A549 (cell line): ENCODE measurements at regions not wholly inside any gene's neighbourhood (a gene's known extent, or its start where the extent isn't known, plus 50 kb on each side); places are given as distances from the start of the nearest gene placed in this dataset.

Source experiments
- ATAC-seq, 2 experiments: fragments of 200-7000 bp in 1 of 2; fragments of >200 bp in 1 of 2; cut with Nextera tagmentation in 1 of 2; cut with Tn5 transposase in 1 of 2; 3 replicates each; pipeline versions ENCODE4 v1.8.0 to v1.9.1; 2018 to 2020; ENCODE audit warnings: mild to moderate bottlenecking in 1 of 2, moderate library complexity in 1 of 2
- CTCF ChIA-PET: fragments of 300-600 bp; sonication (Branson Sonifier 250); formaldehyde crosslinking; extraction: SDS; loops from one replicate; lab custom pipeline; 2021; ENCODE audit warnings: antibody characterized with exemption, inconsistent platforms; lab: Yijun Ruan, JAX
- POLR2A ChIA-PET: fragments of 350-600 bp; formaldehyde crosslinking; extraction: SDS; loops from one replicate; lab custom pipeline; 2021; ENCODE audit warnings: antibody characterized with exemption, inconsistent platforms; lab: Yijun Ruan, JAX
- DNase-seq, 2 experiments: peaks; one replicate each; pipeline versions ENCODE4 v3.0.0 to v3.0.0-alpha.2; 2011 to 2016; ENCODE audit warnings: low read depth in 1 of 2, low spot score in 1 of 2
- FAIRE-seq: peaks from 2 replicates; lab custom pipeline; 2011; peaks lifted over from hg19 to GRCh38; lab: Jason Lieb, UNC
- H3K27ac ChIP-seq, 2 experiments: fragments of >200 bp; sonication (Bioruptor Twin); formaldehyde crosslinking; 3 replicates each; pipeline ENCODE4 v1.5.1; 2016 to 2017
- H3K4me1 ChIP-seq: fragments of >200 bp; sonication (Bioruptor Twin); formaldehyde crosslinking; 3 replicates; pipeline ENCODE4 v1.6.1; 2016
- H3K4me2 ChIP-seq: fragments of >200 bp; sonication (Bioruptor Twin); formaldehyde crosslinking; 3 replicates; pipeline ENCODE4 v1.6.1; 2016
- H3K4me3 ChIP-seq: fragments of >200 bp; sonication (Bioruptor Twin); formaldehyde crosslinking; 3 replicates; pipeline ENCODE4 v1.5.1; 2016
- H3K9me3 ChIP-seq: fragments of >200 bp; sonication (Bioruptor Twin); formaldehyde crosslinking; 3 replicates; pipeline ENCODE4 v1.6.1; 2016
- BHLHE40 ChIP-seq: IDR thresholded peaks from 2 replicates; pipeline ENCODE4 v1.6.1; 2012; ENCODE audit warnings: low read depth, low read length, inconsistent platforms
- CEBPB ChIP-seq, 2 experiments: fragments of >200 bp in 1 of 2; sonication (Bioruptor Twin) in 1 of 2; formaldehyde crosslinking in 1 of 2; IDR thresholded peaks; 2 replicates each; pipeline ENCODE4 v1.6.1; 2012 to 2016
- CHD2 ChIP-seq: fragments of 150-350 bp; IDR thresholded peaks from 2 replicates; pipeline ENCODE4 v1.6.1; 2014; ENCODE audit warnings: low read length; ENCODE audit not compliant: partially characterized antibody
- EHMT2 ChIP-seq: fragments of 200-600 bp; sonication (generic); IDR thresholded peaks from 2 replicates; pipeline ENCODE4 v1.6.1; 2016; ENCODE audit warnings: antibody characterized with exemption, low read depth, mild to moderate bottlenecking, moderate library complexity
- ESRRA ChIP-seq: fragments of 150-350 bp; IDR thresholded peaks from 2 replicates; pipeline ENCODE4 v1.6.1; 2014; ENCODE audit warnings: mild to moderate bottlenecking, low read length, borderline replicate concordance
- HEYL ChIP-seq: fragments of 250-450 bp; sonication (Bioruptor Pico); IDR thresholded peaks from 2 replicates; pipeline ENCODE4 v1.8.0; 2021; ENCODE audit warnings: mild to moderate bottlenecking, moderate library complexity
- HOXB13 ChIP-seq: fragments of 250-450 bp; sonication (Bioruptor Pico); IDR thresholded peaks from 2 replicates; pipeline ENCODE4 v1.5.0; 2020; ENCODE audit warnings: low read depth, mild to moderate bottlenecking, moderate library complexity
- KDM1A ChIP-seq: fragments of 200-600 bp; sonication (generic); IDR thresholded peaks from 2 replicates; pipeline ENCODE4 v1.6.1; 2016; ENCODE audit warnings: low read depth, mild to moderate bottlenecking
- KDM5A ChIP-seq: fragments of 200-600 bp; sonication (generic); IDR thresholded peaks from 2 replicates; pipeline ENCODE4 v1.6.1; 2016; ENCODE audit warnings: antibody characterized with exemption, mild to moderate bottlenecking
- NR3C1 ChIP-seq: fragments of >200 bp; sonication (Bioruptor Twin); formaldehyde crosslinking; IDR thresholded peaks from 3 replicates; pipeline ENCODE4 v1.6.1; 2017
- RAD21 ChIP-seq, 2 experiments: fragments of >200 bp in 1 of 2; sonication (Bioruptor Twin) in 1 of 2; formaldehyde crosslinking in 1 of 2; IDR thresholded peaks in 1 of 2; conservative IDR thresholded peaks in 1 of 2; 2 replicates in 1 of 2; 3 replicates in 1 of 2; pipeline ENCODE4 v1.6.1; 2012 to 2018; ENCODE audit warnings: inconsistent platforms in 1 of 2
- SREBF2 ChIP-seq: fragments of 450-650 bp; IDR thresholded peaks from 2 replicates; pipeline ENCODE4 v1.6.1; 2014; ENCODE audit warnings: mild to moderate bottlenecking, moderate library complexity
- TP53 ChIP-seq: fragments of 250-450 bp; sonication (Bioruptor Pico); IDR thresholded peaks from 2 replicates; pipeline ENCODE4 v1.5.0; 2021; ENCODE audit warnings: mild to moderate bottlenecking, moderate library complexity
- WGBS: methylation state at CpG from one replicate; pipeline ENCODE4 v1.1.6; 2017; ENCODE audit errors: missing lambda C conversion rate; 5-methylcytosine and 5-hydroxymethylcytosine counted together
- TF ChIP-seq, protein P1 (sequence below): fragments of 450-650 bp; IDR thresholded peaks from 2 replicates; pipeline ENCODE4 v1.6.1; 2014; ENCODE audit warnings: antibody characterized with exemption
- TF ChIP-seq, protein P2 (sequence below): fragments of 150-350 bp; IDR thresholded peaks from 2 replicates; pipeline ENCODE4 v1.6.1; 2014; ENCODE audit warnings: low read depth, mild to moderate bottlenecking, low read length
- TF ChIP-seq, protein P3 (sequence below): fragments of 250-450 bp; sonication (Bioruptor Pico); IDR thresholded peaks from 2 replicates; pipeline ENCODE4 v1.5.0; 2021; ENCODE audit warnings: mild to moderate bottlenecking, moderate library complexity, borderline replicate concordance
- TF ChIP-seq, protein P4 (sequence below): IDR thresholded peaks from 2 replicates; pipeline ENCODE4 v1.6.1; 2012
- TF ChIP-seq, protein P5 (sequence below): fragments of 250-450 bp; sonication (Bioruptor Pico); IDR thresholded peaks from 2 replicates; pipeline ENCODE4 v1.5.0; 2020; ENCODE audit warnings: low read depth, mild to moderate bottlenecking, moderate library complexity

DNA sequence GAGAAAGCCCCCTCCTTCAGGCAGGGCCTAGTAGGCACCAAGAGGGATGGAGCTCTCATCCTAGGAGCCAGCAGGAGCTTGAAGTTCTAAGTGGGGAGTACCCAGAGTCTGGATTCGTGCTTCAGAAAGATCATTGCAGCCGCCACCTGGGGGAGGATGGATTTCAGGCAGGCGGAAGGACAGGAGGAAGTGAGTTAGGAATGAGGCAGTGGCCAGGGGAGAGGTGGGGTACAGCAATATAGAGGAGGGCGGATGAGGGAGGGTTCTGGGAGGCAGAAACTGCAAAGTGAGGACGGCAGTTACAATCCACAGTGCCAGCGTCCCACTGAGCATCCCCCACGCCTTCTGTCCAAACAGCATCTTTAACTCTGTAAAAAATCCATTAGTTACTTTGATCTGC is 65.2 kb upstream of the LINGO1 start:
- 41% methylated on average over 7 of the region's 7 CpGs for WGBS
- H3K4me3 ChIP-seq: no peak overlapping the region
- TF ChIP-seq CHD2 (no peak), RAD21 (conservative IDR thresholded peaks at IDR 0.05 in 1 of 2, IDR thresholded peaks at IDR 0.05 in 1 of 2) (no peak), TP53 (no peak), SREBF2 (no peak), BHLHE40 (no peak), NR3C1 (no peak), EHMT2 (no peak), ESRRA (no peak), CEBPB (IDR thresholded peaks at IDR 0.05) (no peak), KDM5A (no peak), KDM1A (no peak), HOXB13 (CRISPR knock-in tag) (no peak)
- TF ChIP-seq, protein P1, sequence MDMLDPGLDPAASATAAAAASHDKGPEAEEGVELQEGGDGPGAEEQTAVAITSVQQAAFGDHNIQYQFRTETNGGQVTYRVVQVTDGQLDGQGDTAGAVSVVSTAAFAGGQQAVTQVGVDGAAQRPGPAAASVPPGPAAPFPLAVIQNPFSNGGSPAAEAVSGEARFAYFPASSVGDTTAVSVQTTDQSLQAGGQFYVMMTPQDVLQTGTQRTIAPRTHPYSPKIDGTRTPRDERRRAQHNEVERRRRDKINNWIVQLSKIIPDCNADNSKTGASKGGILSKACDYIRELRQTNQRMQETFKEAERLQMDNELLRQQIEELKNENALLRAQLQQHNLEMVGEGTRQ: no peak
- TF ChIP-seq, protein P2, sequence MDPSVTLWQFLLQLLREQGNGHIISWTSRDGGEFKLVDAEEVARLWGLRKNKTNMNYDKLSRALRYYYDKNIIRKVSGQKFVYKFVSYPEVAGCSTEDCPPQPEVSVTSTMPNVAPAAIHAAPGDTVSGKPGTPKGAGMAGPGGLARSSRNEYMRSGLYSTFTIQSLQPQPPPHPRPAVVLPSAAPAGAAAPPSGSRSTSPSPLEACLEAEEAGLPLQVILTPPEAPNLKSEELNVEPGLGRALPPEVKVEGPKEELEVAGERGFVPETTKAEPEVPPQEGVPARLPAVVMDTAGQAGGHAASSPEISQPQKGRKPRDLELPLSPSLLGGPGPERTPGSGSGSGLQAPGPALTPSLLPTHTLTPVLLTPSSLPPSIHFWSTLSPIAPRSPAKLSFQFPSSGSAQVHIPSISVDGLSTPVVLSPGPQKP: no peak
- TF ChIP-seq, protein P3, sequence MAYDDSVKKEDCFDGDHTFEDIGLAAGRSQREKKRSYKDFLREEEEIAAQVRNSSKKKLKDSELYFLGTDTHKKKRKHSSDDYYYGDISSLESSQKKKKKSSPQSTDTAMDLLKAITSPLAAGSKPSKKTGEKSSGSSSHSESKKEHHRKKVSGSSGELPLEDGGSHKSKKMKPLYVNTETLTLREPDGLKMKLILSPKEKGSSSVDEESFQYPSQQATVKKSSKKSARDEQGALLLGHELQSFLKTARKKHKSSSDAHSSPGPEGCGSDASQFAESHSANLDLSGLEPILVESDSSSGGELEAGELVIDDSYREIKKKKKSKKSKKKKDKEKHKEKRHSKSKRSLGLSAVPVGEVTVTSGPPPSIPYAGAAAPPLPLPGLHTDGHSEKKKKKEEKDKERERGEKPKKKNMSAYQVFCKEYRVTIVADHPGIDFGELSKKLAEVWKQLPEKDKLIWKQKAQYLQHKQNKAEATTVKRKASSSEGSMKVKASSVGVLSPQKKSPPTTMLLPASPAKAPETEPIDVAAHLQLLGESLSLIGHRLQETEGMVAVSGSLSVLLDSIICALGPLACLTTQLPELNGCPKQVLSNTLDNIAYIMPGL (CRISPR knock-in tag): no peak
- DNase-seq (no peak), FAIRE-seq (no peak), ATAC-seq (no peak)
- ChIA-PET CTCF (interaction anchor here (0.8 to 2.2 kb wide), 2 partner anchors 9 to 16 kb away, joined by 4 to 7 read pairs; no protein-coding TSS in a partner anchor), POLR2A (no interaction called here)
- H3K4me2 ChIP-seq: no peak overlapping the region
- no peak overlapping the region for H3K27ac ChIP-seq
- H3K4me1 ChIP-seq: no peaks in the 10 kb centered on the region
- H3K9me3 ChIP-seq: no peaks in the 10 kb centered on the region

DNA sequence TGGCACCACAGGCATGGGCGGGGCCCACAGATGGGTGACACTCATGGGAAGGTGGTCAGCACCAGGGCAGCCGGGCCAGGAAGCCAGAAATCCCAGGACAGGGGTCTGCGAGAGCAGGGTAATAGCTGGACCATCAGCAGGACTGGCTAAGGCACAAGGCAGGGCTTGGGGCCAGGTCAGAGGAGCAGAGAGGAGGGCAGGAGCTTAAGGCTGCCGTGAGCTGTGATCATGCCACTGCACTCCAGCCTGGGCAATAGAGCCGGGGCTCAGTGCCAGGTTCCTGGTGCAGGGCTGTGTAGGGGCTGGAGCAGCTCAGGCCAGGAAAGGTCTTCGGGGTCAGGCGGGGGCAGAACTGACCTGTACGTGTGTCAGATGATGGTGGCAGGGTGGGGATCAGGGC is 64.2 kb upstream of the LINGO1 start:
- peaks cover 4% of the 10 kb centered on the region; the same call in 1 of the 3 replicates for H3K4me1 ChIP-seq
- H3K4me2 ChIP-seq: no peak overlapping the region
- FAIRE-seq (no peak), DNase-seq (no peak), ATAC-seq (0 out of 6 replicates have a peak, but pooled peaks of 1 of the 2 experiments have one; percentile 13)
- TF ChIP-seq, protein P4, sequence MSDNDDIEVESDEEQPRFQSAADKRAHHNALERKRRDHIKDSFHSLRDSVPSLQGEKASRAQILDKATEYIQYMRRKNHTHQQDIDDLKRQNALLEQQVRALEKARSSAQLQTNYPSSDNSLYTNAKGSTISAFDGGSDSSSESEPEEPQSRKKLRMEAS: no peak
- TF ChIP-seq HEYL (CRISPR knock-in tag): no peak
- TF ChIP-seq, protein P5, sequence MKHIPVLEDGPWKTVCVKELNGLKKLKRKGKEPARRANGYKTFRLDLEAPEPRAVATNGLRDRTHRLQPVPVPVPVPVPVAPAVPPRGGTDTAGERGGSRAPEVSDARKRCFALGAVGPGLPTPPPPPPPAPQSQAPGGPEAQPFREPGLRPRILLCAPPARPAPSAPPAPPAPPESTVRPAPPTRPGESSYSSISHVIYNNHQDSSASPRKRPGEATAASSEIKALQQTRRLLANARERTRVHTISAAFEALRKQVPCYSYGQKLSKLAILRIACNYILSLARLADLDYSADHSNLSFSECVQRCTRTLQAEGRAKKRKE (CRISPR knock-in tag): no peak
- WGBS: 56% methylated on average over 8 of the region's 8 CpGs
- H3K4me3 ChIP-seq: no peak overlapping the region
- ChIA-PET POLR2A (no interaction called here), CTCF (interaction anchor here (0.6 to 2.2 kb wide), 3 partner anchors 10 to 90 kb away, joined by 3 to 7 read pairs (median 4); partner anchors contain the start of gene LINGO1)
- H3K9me3 ChIP-seq: no peaks in the 10 kb centered on the region
- H3K27ac ChIP-seq: no peak overlapping the region
